Keratinocyte (primary cell): ENCODE measurements at regions not wholly inside any gene's neighbourhood (a gene's known extent, or its start where the extent isn't known, plus 50 kb on each side); places are given as distances from the start of the nearest gene placed in this dataset.

Experiments
- DNase-seq: peaks from one replicate; pipeline ENCODE4 v3.0.0-alpha.2; 2011; ENCODE audit warnings: low read depth, missing footprints, low spot score
- FAIRE-seq: peaks from 2 replicates; lab custom pipeline; 2011; peaks lifted over from hg19 to GRCh38; lab: Jason Lieb, UNC
- H2AFZ ChIP-seq: 2 replicates; pipeline ENCODE4 v1.6.0; 2012; ENCODE audit warnings: low read length, control low read depth, inconsistent platforms; ENCODE audit not compliant: control insufficient read depth
- H3K27ac ChIP-seq: 2 replicates; pipeline ENCODE4 v1.5.1; 2011; ENCODE audit warnings: low read length; ENCODE audit not compliant: control insufficient read depth, insufficient read depth
- H3K27me3 ChIP-seq: 3 replicates; pipeline ENCODE4 v1.6.0; 2011; ENCODE audit warnings: low read length; ENCODE audit not compliant: control insufficient read depth, insufficient read depth; ENCODE audit errors: extremely low read depth
- H3K36me3 ChIP-seq, 2 experiments: 2 replicates in 1 of 2; 3 replicates in 1 of 2; pipeline ENCODE4 v1.5.1; 2011; ENCODE audit warnings: low read length in 2 of 2, mild to moderate bottlenecking in 1 of 2; ENCODE audit not compliant: control insufficient read depth in 2 of 2, insufficient read depth in 2 of 2; ENCODE audit errors: extremely low read depth in 1 of 2
- H3K4me1 ChIP-seq: 3 replicates; pipeline ENCODE4 v1.5.1; 2011; ENCODE audit warnings: low read length; ENCODE audit not compliant: control insufficient read depth, insufficient read depth; ENCODE audit errors: extremely low read depth
- H3K4me2 ChIP-seq: 3 replicates; pipeline ENCODE4 v1.6.0; 2011; ENCODE audit warnings: low read depth, low read length; ENCODE audit not compliant: control insufficient read depth, insufficient read depth; ENCODE audit errors: extremely low read depth
- H3K4me3 ChIP-seq, 3 experiments: fragments of 200-600 bp in 1 of 3; sonication (generic) in 1 of 3; 2 replicates in 2 of 3; 3 replicates in 1 of 3; pipeline ENCODE4 v1.5.1; 2011 to 2016; ENCODE audit warnings: low read length in 3 of 3, mild to moderate bottlenecking in 3 of 3, control low read depth in 2 of 3, inconsistent platforms in 1 of 3, low read depth in 1 of 3, mixed read lengths in 1 of 3, mixed run types in 1 of 3, moderate library complexity in 1 of 3; ENCODE audit not compliant: control insufficient read depth in 2 of 3, insufficient read depth in 2 of 3; ENCODE audit errors: extremely low read depth in 1 of 3
- H3K79me2 ChIP-seq: 2 replicates; pipeline ENCODE4 v1.6.0; 2012; ENCODE audit warnings: low read length; ENCODE audit not compliant: control insufficient read depth, insufficient read depth
- H3K9ac ChIP-seq: 3 replicates; pipeline ENCODE4 v1.6.0; 2011; ENCODE audit warnings: low read length; ENCODE audit not compliant: control insufficient read depth, insufficient read depth; ENCODE audit errors: extremely low read depth
- H3K9me1 ChIP-seq: 3 replicates; pipeline ENCODE4 v1.6.0; 2011; ENCODE audit warnings: low read length; ENCODE audit not compliant: control insufficient read depth, insufficient read depth; ENCODE audit errors: extremely low read depth
- H3K9me3 ChIP-seq: 2 replicates; pipeline ENCODE4 v1.5.1; 2012; ENCODE audit warnings: low read depth, low read length; ENCODE audit not compliant: control insufficient read depth
- H4K20me1 ChIP-seq: 3 replicates; pipeline ENCODE4 v1.6.0; 2011; ENCODE audit warnings: low read length; ENCODE audit not compliant: control insufficient read depth, insufficient read depth; ENCODE audit errors: extremely low read depth
- EZH2 ChIP-seq: IDR thresholded peaks from one replicate; pipeline ENCODE4 v1.6.1; 2012; ENCODE audit warnings: inconsistent platforms, mild to moderate bottlenecking, low read length, moderate library complexity
- dilution Hi-C: fragments of 300-500 bp; cut with MboI; formaldehyde crosslinking; loops from one replicate; pipeline ENCODE4 v1.7.0; 2020; ENCODE audit warnings: low sequenced_read_pairs; ENCODE audit not compliant: extremely low pct_ligation_motif_present
- TF ChIP-seq, protein P1 (sequence below), 3 experiments: IDR thresholded peaks in 1 of 3; conservative IDR thresholded peaks in 1 of 3; optimal IDR thresholded peaks in 1 of 3; 2 replicates in 2 of 3; 3 replicates in 1 of 3; pipeline versions ENCODE3 to v1.5.1; 2011; ENCODE audit warnings: low read length in 3 of 3, mild to moderate bottlenecking in 3 of 3, moderate library complexity in 2 of 3, control low read depth in 1 of 3, inconsistent platforms in 1 of 3; ENCODE audit not compliant: insufficient read depth in 2 of 3; ENCODE audit errors: extremely low read depth in 1 of 3

DNA sequence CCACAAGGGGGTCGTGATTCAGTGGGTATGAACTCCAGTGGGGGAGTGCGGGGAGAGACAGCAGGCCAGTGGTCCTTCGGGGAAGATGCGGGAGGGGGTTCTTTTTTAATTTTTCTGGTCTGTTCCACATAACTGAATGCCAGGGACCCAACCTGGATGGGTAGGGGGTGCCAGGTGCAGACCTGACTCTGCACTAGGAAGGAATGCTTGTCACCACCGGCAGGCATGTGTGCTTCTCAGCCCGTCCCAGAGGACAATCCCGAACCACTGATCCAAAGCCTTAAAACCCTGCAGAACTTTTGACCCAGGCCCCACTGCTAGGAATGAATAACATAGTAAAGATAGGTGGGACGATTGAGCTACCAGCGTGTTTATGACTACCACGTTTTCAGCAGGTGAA, 72.0 kb downstream of the DIO3 start:
- dilution Hi-C loops: no loop called here
- no peak for TF ChIP-seq EZH2
- TF ChIP-seq, protein P1, sequence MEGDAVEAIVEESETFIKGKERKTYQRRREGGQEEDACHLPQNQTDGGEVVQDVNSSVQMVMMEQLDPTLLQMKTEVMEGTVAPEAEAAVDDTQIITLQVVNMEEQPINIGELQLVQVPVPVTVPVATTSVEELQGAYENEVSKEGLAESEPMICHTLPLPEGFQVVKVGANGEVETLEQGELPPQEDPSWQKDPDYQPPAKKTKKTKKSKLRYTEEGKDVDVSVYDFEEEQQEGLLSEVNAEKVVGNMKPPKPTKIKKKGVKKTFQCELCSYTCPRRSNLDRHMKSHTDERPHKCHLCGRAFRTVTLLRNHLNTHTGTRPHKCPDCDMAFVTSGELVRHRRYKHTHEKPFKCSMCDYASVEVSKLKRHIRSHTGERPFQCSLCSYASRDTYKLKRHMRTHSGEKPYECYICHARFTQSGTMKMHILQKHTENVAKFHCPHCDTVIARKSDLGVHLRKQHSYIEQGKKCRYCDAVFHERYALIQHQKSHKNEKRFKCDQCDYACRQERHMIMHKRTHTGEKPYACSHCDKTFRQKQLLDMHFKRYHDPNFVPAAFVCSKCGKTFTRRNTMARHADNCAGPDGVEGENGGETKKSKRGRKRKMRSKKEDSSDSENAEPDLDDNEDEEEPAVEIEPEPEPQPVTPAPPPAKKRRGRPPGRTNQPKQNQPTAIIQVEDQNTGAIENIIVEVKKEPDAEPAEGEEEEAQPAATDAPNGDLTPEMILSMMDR (optimal IDR thresholded peaks at IDR 0.05 in 1 of 3, IDR thresholded peaks at IDR 0.05 in 1 of 3, conservative IDR thresholded peaks at IDR 0.05 in 1 of 3; ENCODE audit: extremely low read depth in 1 of 3, insufficient read depth in 2 of 3, low read length in 3 of 3): no peak
- no peak overlapping the region for H3K27ac ChIP-seq

DNA sequence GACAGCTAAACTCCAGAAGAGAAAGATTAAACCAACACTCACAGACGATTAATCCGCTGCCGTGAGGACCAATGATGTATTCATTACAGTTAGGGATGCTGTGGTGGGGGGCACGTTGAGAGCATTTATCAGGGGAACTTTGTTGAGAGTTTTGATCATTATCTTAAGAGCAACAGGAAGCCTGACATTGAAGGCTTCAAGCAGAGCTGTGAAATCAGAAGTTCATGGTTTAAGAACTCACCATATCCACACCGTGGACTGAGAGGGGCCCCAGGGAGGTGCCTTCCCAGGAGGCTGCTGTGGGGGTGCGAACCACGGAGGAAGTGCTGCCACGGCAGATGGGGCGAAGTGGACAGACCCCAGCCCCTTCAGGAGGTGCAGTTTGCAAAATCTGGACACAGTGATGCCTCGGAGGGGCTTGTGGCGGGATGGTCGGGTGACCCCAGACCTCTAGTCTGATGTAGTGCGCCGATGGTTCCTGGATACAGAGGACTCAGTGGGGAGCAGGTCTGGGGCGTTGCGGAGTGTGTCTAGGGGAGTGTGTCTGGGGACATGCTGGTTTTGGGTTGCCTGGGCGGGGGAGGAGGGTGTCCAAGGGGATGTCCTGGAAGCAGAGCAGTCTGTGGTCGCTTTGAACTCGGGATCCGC, 73.0 kb downstream of the DIO3 start:
- Histone ChIP-seq H3K9ac (no peak overlapping the region), H3K4me3 (no peak overlapping the region), H3K4me1 (no peaks in the 10 kb centered on the region), H3K36me3 (no peaks in the 10 kb centered on the region), H3K79me2 (no peaks in the 10 kb centered on the region), H3K9me1 (no peaks in the 10 kb centered on the region), H2AFZ (no peak overlapping the region), H3K9me3 (no peaks in the 10 kb centered on the region), H4K20me1 (no peaks in the 10 kb centered on the region), H3K27ac (no peak overlapping the region), H3K27me3 (no peaks in the 10 kb centered on the region), H3K4me2 (no peak overlapping the region)
- dilution Hi-C loops: no loop called here
- TF ChIP-seq, protein P1 (optimal IDR thresholded peaks at IDR 0.05 in 1 of 3, IDR thresholded peaks at IDR 0.05 in 1 of 3, conservative IDR thresholded peaks at IDR 0.05 in 1 of 3; ENCODE audit: extremely low read depth in 1 of 3, insufficient read depth in 2 of 3, low read length in 3 of 3): no peak
- no peak for TF ChIP-seq EZH2
- FAIRE-seq: no peak
- no peak for DNase-seq

More for the DNA sequence above, 72.0 kb downstream of the DIO3 start:
- no peak for DNase-seq
- H3K9ac ChIP-seq: no peak overlapping the region
- no peaks in the 10 kb centered on the region for H3K9me1 ChIP-seq
- no peak overlapping the region for H3K4me3 ChIP-seq
- H3K9me3 ChIP-seq: no peaks in the 10 kb centered on the region
- H3K4me2 ChIP-seq: no peak overlapping the region
- peaks cover 3% of the 10 kb centered on the region for H3K4me1 ChIP-seq
- no peaks in the 10 kb centered on the region for H4K20me1 ChIP-seq
- peaks cover 3% of the 10 kb centered on the region for H3K27me3 ChIP-seq
- no peak for FAIRE-seq
- no peak overlapping the region for H2AFZ ChIP-seq
- no peaks in the 10 kb centered on the region for H3K79me2 ChIP-seq
- H3K36me3 ChIP-seq: no peaks in the 10 kb centered on the region
